DOHH2 (cell line): ENCODE measurements at regions not wholly inside any gene's neighbourhood (a gene's known extent, or its start where the extent isn't known, plus 50 kb on each side); places are given as distances from the start of the nearest gene placed in this dataset.

Source experiments
- EZH2phosphoT487 ChIP-seq: fragments of 200-600 bp; sonication (generic); IDR thresholded peaks from 2 replicates; pipeline ENCODE4 v1.6.1; 2017; ENCODE audit warnings: borderline replicate concordance, mild to moderate bottlenecking, antibody characterized with exemption, low read length, moderate library complexity, mixed read lengths
- TF ChIP-seq, protein P1 (sequence below): fragments of 200-600 bp; sonication (generic); IDR thresholded peaks from one replicate; pipeline ENCODE4 v1.5.1; 2014; ENCODE audit warnings: antibody characterized with exemption, mild to moderate bottlenecking, low read depth, low read length; ENCODE audit not compliant: poor library complexity, severe bottlenecking

DNA sequence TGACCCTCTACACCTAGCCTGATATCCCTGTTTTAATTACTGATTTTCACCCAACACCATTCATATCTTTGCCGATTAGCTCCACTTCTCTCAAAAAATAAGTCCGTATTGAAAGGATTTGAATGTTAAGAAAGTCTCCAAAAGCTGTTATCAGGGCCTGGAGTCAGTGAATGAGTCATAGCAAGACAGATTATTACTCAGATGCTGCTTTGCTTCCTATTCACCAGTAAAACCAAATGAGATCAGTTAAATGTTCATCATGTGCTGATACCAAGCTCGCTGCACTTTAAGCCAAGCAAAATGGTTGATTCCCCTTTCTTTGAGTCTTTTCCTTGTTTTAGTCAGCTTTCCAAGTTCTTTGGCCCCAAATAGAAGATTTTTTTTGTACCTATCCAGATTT is 228.4 kb downstream of the FAT3 start:
- TF ChIP-seq, protein P1, sequence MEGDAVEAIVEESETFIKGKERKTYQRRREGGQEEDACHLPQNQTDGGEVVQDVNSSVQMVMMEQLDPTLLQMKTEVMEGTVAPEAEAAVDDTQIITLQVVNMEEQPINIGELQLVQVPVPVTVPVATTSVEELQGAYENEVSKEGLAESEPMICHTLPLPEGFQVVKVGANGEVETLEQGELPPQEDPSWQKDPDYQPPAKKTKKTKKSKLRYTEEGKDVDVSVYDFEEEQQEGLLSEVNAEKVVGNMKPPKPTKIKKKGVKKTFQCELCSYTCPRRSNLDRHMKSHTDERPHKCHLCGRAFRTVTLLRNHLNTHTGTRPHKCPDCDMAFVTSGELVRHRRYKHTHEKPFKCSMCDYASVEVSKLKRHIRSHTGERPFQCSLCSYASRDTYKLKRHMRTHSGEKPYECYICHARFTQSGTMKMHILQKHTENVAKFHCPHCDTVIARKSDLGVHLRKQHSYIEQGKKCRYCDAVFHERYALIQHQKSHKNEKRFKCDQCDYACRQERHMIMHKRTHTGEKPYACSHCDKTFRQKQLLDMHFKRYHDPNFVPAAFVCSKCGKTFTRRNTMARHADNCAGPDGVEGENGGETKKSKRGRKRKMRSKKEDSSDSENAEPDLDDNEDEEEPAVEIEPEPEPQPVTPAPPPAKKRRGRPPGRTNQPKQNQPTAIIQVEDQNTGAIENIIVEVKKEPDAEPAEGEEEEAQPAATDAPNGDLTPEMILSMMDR = no peak
- TF ChIP-seq EZH2phosphoT487 = no peak
